Small intestine (tissue), 7 donors: ENCODE measurements at regions not wholly inside any gene's neighbourhood (a gene's known extent, or its start where the extent isn't known, plus 50 kb on each side); places are given as distances from the start of the nearest gene placed in this dataset.

Experiments
- DNase-seq, 2 donors: peaks; one replicate each; pipeline versions ENCODE4 v3.0.0 to v3.0.0-alpha.2; 2013
- FAIRE-seq: peaks from 2 replicates; lab custom pipeline; 2012; peaks lifted over from hg19 to GRCh38; lab: Jason Lieb, UNC
- H3K27ac ChIP-seq, 3 donors: one replicate each; pipeline ENCODE4 v1.5.1; 2013; ENCODE audit warnings: low read length in 2 of 3, mild to moderate bottlenecking in 2 of 3, control low read depth in 1 of 3, inconsistent platforms in 1 of 3, low read depth in 1 of 3, moderate library complexity in 1 of 3
- H3K27me3 ChIP-seq, 3 donors: one replicate each; pipeline ENCODE4 v1.6.1; 2013; ENCODE audit warnings: low read length in 3 of 3, inconsistent platforms in 1 of 3; ENCODE audit not compliant: control insufficient read depth in 3 of 3, insufficient read depth in 3 of 3
- H3K36me3 ChIP-seq, 3 donors: one replicate each; pipeline ENCODE4 v1.6.1; 2013; ENCODE audit warnings: low read length in 3 of 3, inconsistent platforms in 1 of 3, low read depth in 1 of 3, mild to moderate bottlenecking in 1 of 3, moderate library complexity in 1 of 3; ENCODE audit not compliant: control insufficient read depth in 3 of 3, insufficient read depth in 2 of 3
- H3K4me1 ChIP-seq, 3 donors: one replicate each; pipeline ENCODE4 v1.6.1; 2013; ENCODE audit warnings: low read length in 2 of 3, inconsistent platforms in 1 of 3, low read depth in 1 of 3, mild to moderate bottlenecking in 1 of 3, moderate library complexity in 1 of 3; ENCODE audit not compliant: control insufficient read depth in 3 of 3, insufficient read depth in 2 of 3
- H3K4me3 ChIP-seq, 3 donors: one replicate each; pipeline ENCODE4 v1.5.1; 2013; ENCODE audit warnings: low read length in 3 of 3, control low read depth in 1 of 3, inconsistent platforms in 1 of 3, low read depth in 1 of 3, mild to moderate bottlenecking in 1 of 3, moderate library complexity in 1 of 3
- H3K9me3 ChIP-seq, 2 donors: one replicate each; pipeline ENCODE4 v1.6.1; 2013; ENCODE audit warnings: low read depth in 1 of 2, low read length in 1 of 2; ENCODE audit not compliant: control insufficient read depth in 2 of 2, insufficient read depth in 1 of 2
- WGBS, 3 donors: extraction: QIAGEN DNeasy Blood & Tissue Kit; methylation state at CpG; one replicate each; pipeline ENCODE4 v1.1.7; 2013; 5-methylcytosine and 5-hydroxymethylcytosine counted together
- donor health status: healthy with polysubstance abuse.
- donor health status: control.
- donor health status: control.
- donor health status: Bipolar disorder and iron deficiency.
- donor health status: healthy.

- DNase-seq: no peak
- Histone ChIP-seq H3K27ac (no peak overlapping the region), H3K27me3 (no peaks in the 10 kb centered on the region), H3K9me3 (no peaks in the 10 kb centered on the region), H3K4me1 (no peaks in the 10 kb centered on the region), H3K36me3 (no peaks in the 10 kb centered on the region), H3K4me3 (no peak overlapping the region)
- WGBS, 3 donors: 60 to 76% (median 66%) methylated on average over 3 of the region's 3 CpGs
- FAIRE-seq: no peak
Observed at GRCh38 chr3:1774597-1774996, 324.1 kb upstream of the CNTN4 start.

GRCh38 chr3:1775321-1775720 lies 323.3 kb upstream of the CNTN4 start:
- no peak overlapping the region for H3K27ac ChIP-seq
- no peak overlapping the region for H3K4me3 ChIP-seq
- FAIRE-seq (no peak), DNase-seq (no peak)
- no peaks in the 10 kb centered on the region for H3K4me1 ChIP-seq
- WGBS, 3 donors: 72 to 85% (median 72%) methylated on average over 6 of the region's 6 CpGs
- no peaks in the 10 kb centered on the region for H3K27me3 ChIP-seq
- H3K9me3 ChIP-seq: no peaks in the 10 kb centered on the region
- no peaks in the 10 kb centered on the region for H3K36me3 ChIP-seq

- Histone ChIP-seq H3K4me1 (no peaks in the 10 kb centered on the region), H3K9me3 (no peaks in the 10 kb centered on the region), H3K4me3 (no peak overlapping the region), H3K36me3 (no peaks in the 10 kb centered on the region), H3K27ac (no peak overlapping the region), H3K27me3 (no peaks in the 10 kb centered on the region)
- DNase-seq (no peak), FAIRE-seq (no peak)
- 52 to 70% (median 56%) methylated on average over 3 of the region's 3 CpGs for WGBS, 3 donors
Observed at GRCh38 chr3:1783995-1784394, 314.7 kb upstream of the CNTN4 start.

GRCh38 chr3:1787094-1787493 lies 311.6 kb upstream of the CNTN4 start:
- WGBS, 3 donors: 72 to 73% (median 73%) methylated on average over 3 of the region's 3 CpGs
- Histone ChIP-seq H3K27ac (no peak overlapping the region), H3K36me3 (no peaks in the 10 kb centered on the region), H3K4me1 (no peaks in the 10 kb centered on the region), H3K4me3 (no peak overlapping the region), H3K27me3 (no peaks in the 10 kb centered on the region), H3K9me3 (peaks cover 0 to 2% of the 10 kb centered on the region in 2 donors)
- no peak for DNase-seq
- no peak for FAIRE-seq

- no peak overlapping the region for H3K27ac ChIP-seq
- WGBS, 3 donors: 52 to 76% (median 59%) methylated on average over 2 of the region's 2 CpGs
- DNase-seq (no peak), FAIRE-seq (no peak)
- peaks cover 0 to 2% of the 10 kb centered on the region in 2 donors for H3K9me3 ChIP-seq
- no peaks in the 10 kb centered on the region for H3K4me1 ChIP-seq
- H3K4me3 ChIP-seq: no peak overlapping the region
- H3K27me3 ChIP-seq: no peaks in the 10 kb centered on the region
- H3K36me3 ChIP-seq: no peaks in the 10 kb centered on the region
Observed at GRCh38 chr3:1792466-1792865, 306.2 kb upstream of the CNTN4 start.

- 87 to 92% (median 89%) methylated on average over 10 of the region's 10 CpGs for WGBS, 3 donors
- H3K4me1 ChIP-seq: no peaks in the 10 kb centered on the region
- H3K27me3 ChIP-seq: no peaks in the 10 kb centered on the region
- FAIRE-seq (no peak), DNase-seq (no peak)
- H3K9me3 ChIP-seq: no peaks in the 10 kb centered on the region
- H3K27ac ChIP-seq: no peak overlapping the region
- H3K36me3 ChIP-seq: no peaks in the 10 kb centered on the region
- no peak overlapping the region for H3K4me3 ChIP-seq
Observed at GRCh38 chr3:1798711-1799405, 299.8 kb upstream of the CNTN4 start.

GRCh38 chr3:1805331-1805730 lies 293.3 kb upstream of the CNTN4 start:
- Histone ChIP-seq H3K4me1 (no peaks in the 10 kb centered on the region), H3K36me3 (no peaks in the 10 kb centered on the region), H3K27ac (no peak overlapping the region), H3K9me3 (peaks cover 0 to 22% of the 10 kb centered on the region in 2 donors), H3K27me3 (no peaks in the 10 kb centered on the region), H3K4me3 (no peak overlapping the region)
- no peak for FAIRE-seq
- DNase-seq: no peak
- 91 to 94% (median 92%) methylated on average over 3 of the region's 3 CpGs for WGBS, 3 donors

GRCh38 chr3:1808590-1808989 lies 290.1 kb upstream of the CNTN4 start:
- H3K9me3 ChIP-seq: peaks cover 0 to 22% of the 10 kb centered on the region in 2 donors
- no peak overlapping the region for H3K4me3 ChIP-seq
- H3K27ac ChIP-seq: no peak overlapping the region
- no peaks in the 10 kb centered on the region for H3K27me3 ChIP-seq
- FAIRE-seq (no peak), DNase-seq (no peak)
- no peaks in the 10 kb centered on the region for H3K36me3 ChIP-seq
- WGBS, 3 donors: 81 to 91% (median 84%) methylated on average over 1 of the region's 1 CpG
- H3K4me1 ChIP-seq: no peaks in the 10 kb centered on the region

- no peaks in the 10 kb centered on the region for H3K4me1 ChIP-seq
- no peak for DNase-seq
Observed at GRCh38 chr3:1823867-1824266, 274.8 kb upstream of the CNTN4 start.

More at GRCh38 chr3:1823867-1824266, 274.8 kb upstream of the CNTN4 start:
- 63 to 71% (median 65%) methylated on average over 5 of the region's 5 CpGs for WGBS, 3 donors
- no peak for FAIRE-seq
- Histone ChIP-seq H3K27me3 (no peaks in the 10 kb centered on the region), H3K27ac (no peak overlapping the region), H3K36me3 (no peaks in the 10 kb centered on the region), H3K9me3 (no peaks in the 10 kb centered on the region), H3K4me3 (no peak overlapping the region)
